Superior temporal gyrus (tissue), 1 donor: ENCODE measurements at regions not wholly inside any gene's neighbourhood (a gene's known extent, or its start where the extent isn't known, plus 50 kb on each side); places are given as distances from the start of the nearest gene placed in this dataset.

ENCODE experiments used
- DNase-seq: peaks from one replicate; pipeline ENCODE4 v3.0.0-alpha.2; 2016; ENCODE audit errors: extremely low spot score

DNA sequence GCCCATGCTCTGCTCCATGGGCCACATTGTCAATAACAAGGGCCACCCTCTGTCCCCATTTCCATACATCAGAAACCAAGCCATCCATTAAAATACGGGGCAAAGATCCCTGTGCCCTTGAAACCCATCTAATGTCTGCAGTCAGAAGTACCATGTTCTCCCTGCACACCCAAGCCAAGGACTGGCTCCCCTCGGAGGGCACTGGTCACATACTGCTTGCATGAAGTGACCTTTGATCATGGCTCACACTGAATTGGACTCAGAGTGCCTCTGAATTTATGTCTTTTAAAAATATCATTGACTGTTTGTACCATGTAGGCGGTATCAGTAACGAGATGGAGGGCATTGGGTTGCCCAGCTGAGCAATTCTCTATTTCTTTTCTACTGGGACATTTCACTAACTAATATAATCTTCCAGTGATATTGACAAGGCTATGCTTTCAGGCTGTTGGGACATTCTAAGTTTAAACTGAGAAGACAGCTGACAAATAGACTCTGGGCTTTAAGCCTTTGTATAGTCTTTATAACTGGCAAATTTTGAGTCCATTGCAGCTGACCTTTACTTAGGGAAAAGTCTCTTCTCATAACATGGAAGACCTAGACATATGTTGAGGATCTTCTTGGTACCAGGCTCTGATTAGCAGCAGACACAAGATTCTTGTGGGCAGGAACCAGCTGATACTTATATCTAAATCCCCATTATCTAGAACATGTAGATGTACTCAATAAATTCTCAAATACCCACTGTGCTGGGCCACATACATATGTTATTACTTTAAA, 214.3 kb downstream of the MYCN start:
- DNase-seq = no peak

DNA sequence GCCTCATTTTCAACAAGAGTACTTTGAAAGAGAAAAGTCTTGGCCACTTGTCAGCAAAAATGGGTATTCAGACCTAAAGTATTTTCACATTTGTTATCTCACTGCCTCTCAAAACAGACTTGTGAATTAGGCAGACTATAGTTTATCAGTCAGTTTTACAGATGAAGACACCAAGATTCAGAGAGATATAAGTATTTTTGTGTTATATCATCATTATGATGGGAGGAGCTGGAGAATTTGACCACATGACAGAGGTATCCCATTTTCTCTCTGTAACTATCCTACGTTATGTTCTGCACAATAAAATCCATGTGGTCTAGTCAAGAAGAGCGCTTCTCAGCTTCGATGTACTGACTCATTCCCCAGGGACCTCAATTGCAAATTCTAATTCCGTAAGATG, 213.7 kb downstream of the MYCN start:
- DNase-seq = no peak

DNA sequence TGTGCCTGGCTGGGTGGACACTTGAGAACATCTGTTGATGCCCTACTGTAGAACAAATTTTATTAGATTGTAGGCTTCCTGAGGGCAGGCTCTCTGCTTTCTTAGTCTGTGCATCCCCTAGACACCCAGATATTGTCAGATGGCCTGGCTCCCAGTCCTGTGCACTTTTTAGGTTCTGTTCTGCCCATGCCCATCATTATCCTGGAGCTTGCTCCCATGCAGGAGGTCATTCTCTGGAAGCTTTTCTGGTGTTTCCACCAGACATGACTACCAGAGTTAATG, 213.3 kb downstream of the MYCN start:
- no peak for DNase-seq

DNA sequence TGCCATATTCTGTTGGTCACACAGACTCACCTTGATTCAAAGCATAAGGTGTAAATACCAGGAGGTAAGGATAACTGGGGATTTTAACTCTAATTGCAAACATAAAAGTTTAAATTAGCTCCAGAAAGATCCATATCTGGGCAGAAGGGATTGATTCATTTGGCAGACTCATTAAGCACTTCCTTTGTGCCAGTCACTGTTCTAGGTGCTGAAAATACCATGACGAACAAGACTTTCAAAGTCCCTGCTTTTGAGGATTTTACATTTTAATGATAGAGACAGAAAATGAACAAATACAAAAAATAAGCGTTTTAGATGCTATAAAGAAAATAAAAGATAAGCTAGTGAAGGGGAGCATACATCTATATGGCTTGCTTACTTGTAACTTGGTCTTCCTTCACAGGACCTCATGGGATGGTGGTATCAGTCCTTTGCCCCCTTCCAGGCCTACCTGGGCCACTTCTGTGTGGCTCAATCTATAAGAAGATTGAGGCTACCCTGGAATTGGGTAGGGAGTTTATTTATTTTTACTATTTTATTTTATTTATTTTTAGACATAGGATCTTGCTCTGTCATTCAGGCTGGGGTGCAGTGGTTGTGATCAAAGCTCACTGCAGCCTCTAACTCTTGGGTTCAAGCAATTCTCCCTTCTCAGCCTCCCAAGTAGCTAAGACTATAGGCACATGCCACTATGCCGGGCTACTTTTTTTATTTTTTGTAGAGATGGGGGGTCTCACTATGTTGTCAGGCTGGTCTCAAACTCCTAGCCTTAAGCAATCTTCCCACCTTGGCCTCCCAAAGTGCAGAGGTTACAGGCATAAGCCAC, 212.8 kb downstream of the MYCN start:
- DNase-seq = no peak

DNA sequence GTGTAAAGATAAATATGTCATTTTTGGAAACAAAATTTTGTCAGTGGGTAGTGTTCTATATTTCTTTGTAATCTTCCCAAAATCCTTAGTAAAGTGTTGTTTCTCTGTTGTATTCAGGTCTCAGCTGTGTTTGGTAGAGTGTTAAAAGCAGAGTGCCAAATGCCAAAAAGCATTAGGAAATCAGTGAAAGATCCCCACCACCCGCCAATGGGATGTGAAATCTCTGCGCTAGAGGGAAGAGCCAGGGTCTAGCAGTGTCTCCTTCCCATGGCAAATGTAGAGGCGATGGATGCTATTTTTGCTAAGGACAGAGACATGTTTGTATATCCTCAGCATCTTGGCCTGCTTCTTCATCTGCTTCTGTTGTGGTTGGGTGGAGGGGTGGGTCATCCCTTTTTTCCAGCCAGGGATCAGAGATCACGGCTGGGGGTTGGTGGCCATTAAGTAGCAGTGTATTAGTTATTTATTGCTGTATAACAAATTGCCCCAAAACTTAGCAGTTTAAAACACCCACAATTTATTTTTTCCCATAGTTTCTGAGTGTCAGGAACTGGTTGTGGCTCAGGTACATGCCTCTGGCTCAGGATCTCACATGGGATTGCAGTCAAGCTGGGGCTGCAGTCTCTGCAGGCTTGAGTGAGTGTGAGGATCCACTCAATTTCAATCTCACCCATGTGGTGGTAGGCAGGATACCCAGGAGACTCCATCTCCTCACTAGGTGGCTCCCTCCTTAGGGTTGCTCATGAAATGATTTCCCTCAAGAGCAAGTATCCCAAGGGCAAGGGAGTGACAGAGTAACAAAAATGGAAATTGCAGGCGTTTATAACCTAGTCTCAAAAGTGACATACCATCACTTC, 211.9 kb downstream of the MYCN start:
- no peak for DNase-seq

DNA sequence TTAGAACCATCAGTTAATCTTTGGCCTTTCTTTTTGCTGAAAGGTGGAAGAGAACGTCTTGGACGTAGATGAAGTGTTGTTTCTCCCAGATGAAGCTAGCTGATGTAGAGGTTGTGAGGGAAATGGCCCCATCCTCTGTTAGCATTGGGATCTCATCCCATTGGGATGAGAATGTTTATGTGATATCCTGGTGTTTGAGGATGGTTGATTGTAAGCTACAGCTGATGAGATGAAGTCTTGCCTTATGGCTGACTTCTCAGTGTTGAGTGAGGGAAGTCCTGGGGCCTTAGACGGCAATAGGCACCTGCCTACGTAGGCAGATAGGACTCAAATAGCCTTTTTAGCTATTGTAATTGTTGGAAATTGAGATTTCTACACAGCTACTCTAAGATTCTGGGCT, 211.3 kb downstream of the MYCN start:
- no peak for DNase-seq

DNA sequence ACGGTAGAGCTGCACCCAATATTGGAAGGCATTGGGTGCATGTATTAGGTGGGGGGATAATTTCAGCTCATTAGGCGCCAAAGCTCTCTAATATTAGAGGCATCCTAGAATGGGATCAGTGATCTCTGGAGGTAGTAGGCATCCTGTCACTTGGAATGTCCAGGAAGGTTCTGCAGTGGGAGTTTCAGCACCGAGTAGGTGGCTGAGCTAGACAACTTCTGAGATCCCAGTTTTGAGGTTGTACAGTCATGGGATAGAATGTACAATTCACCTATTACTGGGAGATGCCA, 210.9 kb downstream of the MYCN start:
- DNase-seq = no peak

DNA sequence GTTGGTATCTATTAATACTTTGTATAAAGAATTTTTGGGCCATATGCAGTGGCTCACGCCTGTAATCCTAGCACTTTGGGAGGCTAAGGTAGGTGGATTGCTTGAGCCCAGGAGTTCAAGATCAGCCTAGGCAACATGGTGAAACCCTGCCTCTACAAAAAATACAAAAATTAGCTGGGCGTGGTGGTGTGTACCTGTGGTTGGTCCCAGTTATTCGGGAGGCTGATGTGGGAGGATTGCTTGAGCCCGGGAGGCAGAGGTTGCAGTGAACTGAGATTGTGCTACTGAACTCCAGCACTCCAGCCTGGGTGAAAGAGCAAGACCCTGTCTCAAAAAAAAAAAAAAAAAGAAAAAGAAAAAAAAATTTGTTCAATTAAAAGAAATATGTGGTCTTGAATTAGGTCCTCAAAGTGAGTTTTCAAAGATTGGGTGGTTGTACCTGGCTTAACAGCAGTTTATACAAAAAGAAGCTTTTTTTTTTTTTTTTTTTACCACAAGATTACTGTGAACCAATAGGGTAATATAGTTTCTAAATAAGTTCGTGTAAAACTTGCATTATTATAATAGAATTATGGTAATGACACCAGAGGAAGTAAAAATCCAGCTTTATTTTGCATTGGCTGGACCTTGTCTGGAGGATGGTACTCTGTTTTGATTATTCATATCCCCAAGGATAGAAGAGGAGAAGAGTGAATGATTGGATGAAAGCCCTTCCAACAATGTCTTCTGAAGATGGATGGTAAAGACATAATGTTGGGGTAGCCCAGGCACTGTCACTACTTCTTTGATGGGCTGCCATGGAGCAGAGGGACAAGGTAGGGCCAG, 210.3 kb downstream of the MYCN start:
- DNase-seq = no peak

DNA sequence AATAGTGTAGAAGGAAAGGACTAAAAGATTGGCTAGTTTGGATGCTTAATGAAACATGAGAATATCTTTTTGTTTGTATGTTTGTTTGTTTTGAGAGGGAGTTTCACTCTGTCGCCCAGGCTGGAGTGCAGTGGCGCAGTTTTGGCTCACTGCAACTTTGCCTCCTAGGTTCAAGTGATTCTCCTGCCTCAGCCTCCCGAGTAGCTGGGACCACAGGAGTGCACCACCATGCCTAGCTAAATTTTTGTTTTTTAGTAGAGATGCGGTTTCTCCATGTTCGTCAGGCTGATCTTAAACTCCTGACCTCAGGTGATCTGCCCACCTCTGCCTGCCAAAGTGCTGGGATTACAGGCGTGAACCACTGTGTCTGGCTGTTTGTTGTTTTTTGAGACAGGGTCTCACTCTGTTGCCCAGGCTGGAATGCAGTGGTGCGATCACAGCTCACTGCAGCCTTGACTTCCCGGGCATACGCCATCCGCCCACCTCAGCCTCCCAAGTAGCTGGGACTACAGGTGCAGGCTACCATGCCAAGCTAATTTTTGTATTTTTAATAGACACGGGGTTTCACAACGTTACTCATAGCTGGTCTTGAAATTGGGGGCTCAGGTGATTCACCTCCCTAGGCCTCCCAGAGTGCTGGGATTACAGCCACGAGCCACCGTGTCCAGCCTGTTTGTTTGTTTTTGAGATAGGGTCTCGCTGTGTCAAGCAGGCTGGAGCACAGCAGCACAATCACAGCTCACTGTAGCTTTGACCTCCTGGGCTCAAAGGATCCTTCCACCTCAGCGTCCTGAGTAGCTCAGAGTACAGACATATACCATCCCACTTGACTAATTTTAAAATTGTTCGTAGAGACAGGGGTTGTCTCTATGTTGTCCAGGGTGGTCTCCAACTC, 209.2 kb downstream of the MYCN start:
- DNase-seq = no peak

DNA sequence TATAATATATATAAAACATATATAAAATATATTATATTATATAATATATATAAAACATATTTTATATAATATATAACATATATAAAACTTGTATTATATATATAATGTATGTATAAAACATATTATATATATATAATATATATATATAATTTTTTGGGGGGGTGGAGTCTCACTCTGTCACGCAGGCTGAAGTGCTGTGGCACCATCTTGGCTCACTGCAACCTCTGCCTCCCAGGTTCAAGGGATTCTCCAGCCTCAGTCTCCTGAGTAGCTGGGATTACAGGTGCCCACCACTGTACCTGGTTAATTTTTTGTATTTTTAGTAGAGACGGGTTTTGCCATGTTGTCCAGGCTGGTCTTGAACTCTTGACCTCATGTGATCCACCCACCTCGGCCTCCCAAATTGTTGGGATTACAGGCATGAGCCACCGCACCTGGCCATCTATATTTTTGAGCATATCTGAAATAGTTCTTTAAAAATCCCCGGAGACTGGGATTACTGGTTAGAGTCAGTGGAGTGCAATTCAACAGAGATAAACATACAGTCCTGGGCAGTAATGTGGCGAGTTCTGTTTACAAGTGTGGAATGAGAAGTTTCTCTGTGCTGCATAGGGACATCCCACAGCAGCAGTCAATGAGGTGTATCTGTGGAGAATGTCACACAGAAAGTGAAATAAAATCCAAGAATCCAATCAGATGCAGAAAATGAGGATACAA, 208.4 kb downstream of the MYCN start:
- DNase-seq = no peak

DNA sequence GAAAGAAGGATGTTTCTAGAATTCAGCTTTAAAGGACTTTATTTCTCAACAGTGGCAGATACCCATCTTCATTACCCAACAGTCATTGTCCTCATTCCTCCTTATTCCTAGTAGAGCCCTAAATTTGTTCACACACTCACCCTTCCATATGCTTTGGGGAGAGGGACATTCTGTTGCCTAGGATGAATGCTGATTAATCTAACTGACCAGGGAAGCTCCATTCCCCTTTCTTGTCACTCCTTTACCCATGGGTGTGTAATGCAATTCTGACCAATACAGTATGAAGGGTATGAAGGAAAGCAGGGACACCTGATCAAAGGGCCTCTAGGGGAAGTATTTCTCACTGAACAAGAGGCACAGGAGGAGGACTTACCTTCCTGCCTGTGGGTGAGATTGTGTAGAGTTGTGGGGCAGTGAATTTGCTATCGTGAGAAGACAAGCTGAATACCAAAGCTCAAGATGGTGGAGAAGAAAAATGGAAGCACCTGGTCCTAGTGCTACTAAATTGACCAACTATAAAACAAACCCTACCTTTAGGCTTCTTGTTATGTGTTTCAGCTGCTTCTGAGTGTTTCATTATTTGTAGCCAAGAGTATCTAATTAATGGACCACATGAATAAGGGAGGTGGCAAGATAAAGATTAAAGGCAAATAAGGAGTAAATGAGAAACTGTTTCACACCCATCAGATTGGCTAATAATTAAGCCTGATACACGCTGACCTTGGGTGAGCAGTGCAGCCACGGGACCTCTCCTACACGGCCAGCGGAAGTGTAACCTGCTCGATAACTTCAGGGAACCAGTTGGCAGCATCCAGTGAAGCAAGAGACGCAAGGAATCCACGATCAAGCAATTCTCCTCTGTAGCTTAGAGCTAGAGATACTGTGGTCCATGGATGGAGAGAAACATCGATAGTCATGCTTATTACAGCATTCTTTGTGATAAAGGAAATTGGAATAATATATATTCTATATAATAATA, 202.3 kb downstream of the MYCN start:
- no peak for DNase-seq

DNA sequence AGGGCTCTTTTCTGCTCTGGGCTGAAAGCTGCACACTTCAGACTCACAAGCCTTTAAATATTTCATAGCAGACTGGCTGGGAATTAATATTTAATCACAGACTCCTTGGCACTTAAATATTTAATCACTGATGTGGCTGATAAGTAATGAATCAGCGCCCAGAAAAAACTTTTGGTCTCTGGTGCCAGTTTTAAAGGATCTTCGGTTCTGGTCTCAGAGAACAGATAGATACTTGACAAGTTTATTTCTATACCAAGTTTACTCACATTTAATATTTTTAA, 201.2 kb downstream of the MYCN start:
- no peak for DNase-seq

DNA sequence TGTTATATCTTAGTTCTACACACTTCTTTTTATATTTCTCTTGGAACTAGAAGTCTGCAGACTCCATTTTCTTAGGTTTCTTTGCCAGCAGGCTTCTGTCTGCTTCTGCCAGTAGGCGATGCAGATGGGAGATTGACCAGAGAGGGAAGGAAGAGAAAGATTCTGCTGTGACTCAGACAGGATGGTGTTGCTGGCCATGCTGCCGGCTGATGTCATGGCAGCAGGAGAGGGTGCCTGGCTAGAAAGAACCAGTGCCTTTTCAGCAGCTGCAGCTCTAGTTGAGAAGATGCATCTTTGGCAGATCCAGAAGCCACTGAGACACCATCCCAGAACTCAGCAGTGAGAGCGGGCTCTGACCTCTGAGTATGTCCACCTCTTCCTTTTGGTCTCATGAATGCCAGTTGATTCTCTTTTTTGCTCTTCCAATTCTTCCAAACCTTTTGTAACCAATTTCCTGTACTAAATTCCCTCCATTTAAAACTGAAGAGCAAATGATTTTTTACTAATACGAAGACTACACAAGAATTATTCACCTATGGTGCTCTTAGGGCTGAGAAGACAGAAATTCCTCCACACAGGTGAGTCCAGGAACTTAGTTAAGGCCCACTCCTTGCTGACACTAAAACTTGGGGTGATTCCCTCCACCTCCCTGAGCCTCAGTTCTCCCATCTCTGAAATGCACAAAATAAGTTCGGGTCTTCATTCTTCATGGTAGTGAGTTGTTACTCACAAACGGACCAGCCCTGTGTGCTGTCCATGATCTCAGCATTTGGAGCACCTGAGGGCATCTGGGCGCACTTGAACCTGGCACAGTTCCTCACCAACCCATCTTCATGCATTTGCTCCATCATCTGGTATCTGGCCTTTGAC, 200.7 kb downstream of the MYCN start:
- DNase-seq = no peak

DNA sequence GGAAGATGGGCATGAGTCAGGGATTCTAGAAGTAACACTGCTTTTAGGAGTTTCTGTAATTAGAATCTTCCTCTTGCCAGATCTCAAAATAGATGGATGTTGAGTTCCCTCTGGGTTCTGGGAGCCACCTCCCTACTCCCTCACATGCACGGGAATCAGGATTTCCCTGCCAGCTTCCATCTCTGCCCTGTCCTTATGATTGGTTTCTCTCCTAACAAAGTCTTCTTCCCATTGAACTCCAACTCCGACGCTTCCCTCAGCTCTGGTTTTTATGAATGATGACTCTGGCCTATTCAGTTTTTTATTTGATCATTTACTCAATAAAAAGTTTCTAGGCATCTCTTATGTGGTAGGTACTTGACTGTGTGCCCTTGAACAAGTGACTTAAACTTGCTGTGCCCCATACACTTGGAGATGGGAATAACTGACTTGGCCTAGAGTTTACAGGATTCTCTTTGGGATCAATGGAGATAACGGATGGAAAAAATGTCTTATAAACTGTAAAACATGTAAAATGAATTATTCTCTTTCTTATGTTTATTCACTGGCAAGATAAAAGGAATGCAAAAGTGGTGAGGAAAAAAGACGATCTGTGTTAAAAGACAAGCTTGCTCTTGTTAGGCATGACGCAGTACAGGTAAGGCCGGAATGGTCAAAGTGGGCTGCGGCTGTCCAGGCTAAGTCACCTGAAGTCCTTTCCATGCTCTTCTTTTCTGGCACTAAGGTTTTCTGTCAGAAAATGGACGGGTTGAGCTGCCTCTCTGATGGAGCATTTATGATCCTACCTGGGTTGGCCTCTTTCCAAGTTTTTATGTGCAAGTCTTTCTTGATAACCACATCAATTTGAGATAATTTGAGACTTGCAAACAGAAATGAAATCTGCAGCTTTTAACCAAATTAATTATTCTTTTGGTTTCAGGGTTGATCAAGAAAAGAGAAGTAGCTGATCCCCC, 199.6 kb downstream of the MYCN start:
- peak; percentile 23 for DNase-seq

DNA sequence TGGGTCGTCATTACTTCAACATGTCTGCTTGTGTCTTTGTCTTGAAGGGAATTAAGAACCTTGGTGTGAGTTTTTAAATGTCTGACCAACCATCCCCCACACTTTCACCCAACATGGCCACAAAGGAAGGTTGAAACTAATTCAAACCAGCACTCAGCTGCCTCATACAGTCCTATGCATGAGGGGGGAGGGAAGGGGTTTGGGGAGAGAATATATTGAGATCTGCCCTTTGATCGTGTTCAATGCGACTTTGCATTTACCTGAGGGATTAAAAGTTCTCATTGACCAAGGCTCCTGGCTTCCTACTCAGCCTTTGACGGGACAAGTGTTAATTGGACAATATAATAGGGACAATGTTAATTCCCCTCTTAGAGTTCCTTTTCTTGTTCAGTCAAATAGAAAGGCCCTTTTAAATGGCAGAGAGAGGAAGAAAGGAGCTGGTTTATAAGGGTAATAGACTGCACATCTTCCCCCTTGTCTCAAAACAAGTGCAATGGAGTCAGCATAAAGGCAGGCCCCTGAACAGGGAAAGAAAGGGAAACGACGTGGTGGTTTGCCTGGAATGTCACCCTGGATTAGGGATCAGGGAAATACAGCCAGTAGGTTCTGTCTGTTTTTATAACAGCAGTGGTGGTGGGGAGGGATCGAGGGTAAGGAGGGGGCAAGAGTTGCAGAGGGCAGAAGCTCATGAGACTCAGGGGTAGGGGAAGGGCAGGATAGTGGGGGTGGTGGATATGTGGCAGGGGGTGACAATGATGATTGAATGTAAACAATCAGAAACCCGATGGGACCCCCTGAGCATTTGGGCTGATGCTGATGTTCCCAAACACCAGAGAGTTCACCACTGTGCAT, 198.7 kb downstream of the MYCN start:
- DNase-seq = no peak

DNA sequence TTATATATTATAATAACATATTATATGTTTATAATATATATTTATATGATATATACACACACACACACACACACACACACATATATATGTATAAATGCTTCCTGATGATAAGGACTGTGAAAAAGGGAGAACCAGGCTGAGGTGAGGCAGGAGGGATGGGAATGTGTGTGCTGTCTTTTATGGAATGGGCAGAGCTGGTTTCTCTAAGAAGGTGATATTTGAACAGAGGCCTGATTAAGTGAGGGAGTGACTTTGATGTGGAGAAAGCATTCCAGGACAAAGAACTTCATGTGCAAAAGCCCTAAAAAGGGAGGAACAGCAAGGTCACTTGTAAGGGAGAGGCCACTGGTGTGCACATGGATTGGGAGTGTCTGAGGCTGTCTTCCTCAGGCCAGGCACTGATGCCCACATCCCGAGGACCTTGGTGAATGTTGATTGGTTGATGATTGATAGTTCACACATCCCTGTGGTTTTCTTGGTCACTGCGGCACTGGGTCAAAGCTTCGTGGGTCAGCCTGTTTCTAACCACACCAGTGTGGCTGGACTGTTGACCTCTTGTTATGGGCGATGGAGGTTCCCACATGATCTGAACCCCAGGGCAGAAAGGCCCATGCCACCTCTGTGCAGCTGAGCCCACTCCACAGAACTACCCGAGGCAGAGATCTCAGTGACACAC, 196.9 kb downstream of the MYCN start:
- DNase-seq = no peak
